ENCODE measurements at regions not wholly inside any gene's neighbourhood (a gene's known extent, or its start where the extent isn't known, plus 50 kb on each side); places are given as distances from the start of the nearest gene placed in this dataset.

DNA sequence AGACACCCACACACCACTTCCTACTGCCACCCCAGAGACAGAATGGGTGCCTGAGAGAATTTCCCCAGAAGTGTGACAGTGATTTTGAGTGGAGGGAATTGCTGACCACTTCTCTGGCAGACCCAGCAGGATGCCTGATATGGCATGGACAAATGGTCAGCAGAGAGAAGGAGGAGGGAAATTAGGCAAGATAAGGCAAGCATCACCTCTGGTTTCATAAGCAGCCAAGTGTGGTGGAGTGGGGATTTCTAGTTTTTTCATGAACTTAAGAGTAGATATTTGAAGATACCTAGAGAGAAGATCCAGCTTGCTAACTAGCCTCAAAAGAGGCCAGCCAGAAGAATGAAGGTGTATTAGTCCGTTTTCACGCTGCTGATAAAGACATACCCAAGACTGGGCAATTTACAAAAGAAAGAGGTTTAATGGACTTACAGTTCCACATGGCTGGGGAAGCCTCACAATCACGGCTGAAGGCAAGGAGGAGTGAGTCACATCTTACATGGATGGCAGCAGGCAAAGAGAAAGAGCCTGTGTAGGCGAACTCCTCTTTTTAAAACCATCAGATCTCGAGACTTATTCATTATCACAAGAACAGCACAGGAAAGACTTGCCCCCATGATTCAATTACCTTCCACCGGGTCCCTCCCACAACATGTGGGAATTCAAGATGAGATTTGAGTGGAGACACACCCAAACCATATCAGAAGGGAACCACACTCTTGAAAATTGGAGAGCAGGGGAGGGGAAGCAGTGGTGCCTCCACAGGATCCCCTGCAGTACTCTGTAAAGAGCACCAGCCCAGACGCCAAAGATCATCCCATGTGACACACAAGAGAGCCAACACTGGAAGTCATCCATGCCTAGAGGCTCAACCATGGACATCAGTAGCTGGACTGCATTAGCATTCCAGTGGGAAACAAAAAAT, 64.2 kb downstream of the RBM43 start:
- Histone ChIP-seq H3K4me1 (ENCODE audit: control insufficient read depth, insufficient read depth, low read length) (no peaks in the 10 kb centered on the region), H3K9ac (ENCODE audit: low read depth, low read length) (no peak overlapping the region), H3K4me3 (ENCODE audit: low read depth, low read length) (no peak overlapping the region), H3K27me3 (ENCODE audit: control insufficient read depth, insufficient read depth, low read length) (no peaks in the 10 kb centered on the region), H3K9me3 (ENCODE audit: control insufficient read depth, insufficient read depth, low read length) (no peaks in the 10 kb centered on the region), H3K36me3 (ENCODE audit: control insufficient read depth, insufficient read depth, low read length) (no peaks in the 10 kb centered on the region)

DNA sequence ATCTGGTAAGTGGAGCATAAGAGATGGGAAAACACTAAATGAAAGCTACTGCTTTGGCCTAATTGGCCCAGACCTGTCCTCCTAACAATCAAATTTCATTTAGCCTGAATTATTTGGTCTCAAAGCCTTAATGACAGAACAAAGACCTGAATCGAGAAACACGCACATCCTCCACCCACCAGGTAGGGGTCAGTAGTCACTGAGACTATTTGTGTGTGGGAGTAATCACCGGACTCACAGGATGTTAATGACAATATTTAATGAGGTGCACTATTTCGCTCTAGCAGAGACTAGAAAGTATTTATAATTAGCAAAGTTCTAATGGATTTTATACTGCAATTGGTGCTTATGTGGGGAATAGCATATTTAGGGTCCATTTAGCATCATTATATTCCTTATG, 68.1 kb downstream of the RBM43 start:
- Histone ChIP-seq H3K4me1 (ENCODE audit: control insufficient read depth, insufficient read depth, low read length) (no peaks in the 10 kb centered on the region), H3K36me3 (ENCODE audit: control insufficient read depth, insufficient read depth, low read length) (no peaks in the 10 kb centered on the region)

GRCh38 chr2:151192681-151193080, 69.0 kb downstream of the RBM43 start:
- Histone ChIP-seq H3K36me3 (ENCODE audit: control insufficient read depth, insufficient read depth, low read length) (no peaks in the 10 kb centered on the region), H3K9me3 (ENCODE audit: control insufficient read depth, insufficient read depth, low read length) (no peaks in the 10 kb centered on the region), H3K4me3 (ENCODE audit: low read depth, low read length) (no peak overlapping the region), H3K4me1 (ENCODE audit: control insufficient read depth, insufficient read depth, low read length) (no peaks in the 10 kb centered on the region), H3K27me3 (ENCODE audit: control insufficient read depth, insufficient read depth, low read length) (no peaks in the 10 kb centered on the region), H3K9ac (ENCODE audit: low read depth, low read length) (no peak overlapping the region)

More for the DNA sequence above, 68.1 kb downstream of the RBM43 start:
- Histone ChIP-seq H3K4me3 (ENCODE audit: low read depth, low read length) (no peak overlapping the region), H3K27me3 (ENCODE audit: control insufficient read depth, insufficient read depth, low read length) (no peaks in the 10 kb centered on the region), H3K9ac (ENCODE audit: low read depth, low read length) (no peak overlapping the region), H3K9me3 (ENCODE audit: control insufficient read depth, insufficient read depth, low read length) (no peaks in the 10 kb centered on the region)

DNA sequence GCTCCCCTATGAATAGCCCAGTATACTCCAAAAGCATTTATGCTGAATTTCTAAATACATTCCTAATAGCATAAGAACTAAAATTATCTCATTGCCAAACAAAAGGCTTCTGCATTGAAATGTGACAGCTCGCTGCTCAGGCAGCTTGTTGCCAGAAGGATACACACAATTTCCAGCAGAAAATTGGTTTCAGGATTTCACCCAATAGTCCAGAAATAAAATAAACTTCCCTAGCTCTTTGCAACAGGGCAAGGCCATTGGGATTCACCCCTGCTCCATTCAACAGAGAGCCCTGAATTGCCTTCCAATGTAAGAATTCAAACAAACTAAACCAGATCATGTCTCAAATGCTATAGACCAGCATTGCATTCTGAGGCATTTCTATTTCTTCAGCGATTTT, 70.7 kb downstream of the RBM43 start:
- no peak overlapping the region for H3K9ac ChIP-seq (ENCODE audit: low read depth, low read length)
- H3K4me3 ChIP-seq (ENCODE audit: low read depth, low read length): no peak overlapping the region
- no peaks in the 10 kb centered on the region for H3K36me3 ChIP-seq (ENCODE audit: control insufficient read depth, insufficient read depth, low read length)
- H3K4me1 ChIP-seq (ENCODE audit: control insufficient read depth, insufficient read depth, low read length): no peaks in the 10 kb centered on the region
- no peaks in the 10 kb centered on the region for H3K27me3 ChIP-seq (ENCODE audit: control insufficient read depth, insufficient read depth, low read length)
- no peaks in the 10 kb centered on the region for H3K9me3 ChIP-seq (ENCODE audit: control insufficient read depth, insufficient read depth, low read length)

GRCh38 chr2:151189125-151189524, 72.5 kb downstream of the RBM43 start:
- H3K36me3 ChIP-seq (ENCODE audit: control insufficient read depth, insufficient read depth, low read length): no peaks in the 10 kb centered on the region
- H3K27me3 ChIP-seq (ENCODE audit: control insufficient read depth, insufficient read depth, low read length): no peaks in the 10 kb centered on the region

DNA sequence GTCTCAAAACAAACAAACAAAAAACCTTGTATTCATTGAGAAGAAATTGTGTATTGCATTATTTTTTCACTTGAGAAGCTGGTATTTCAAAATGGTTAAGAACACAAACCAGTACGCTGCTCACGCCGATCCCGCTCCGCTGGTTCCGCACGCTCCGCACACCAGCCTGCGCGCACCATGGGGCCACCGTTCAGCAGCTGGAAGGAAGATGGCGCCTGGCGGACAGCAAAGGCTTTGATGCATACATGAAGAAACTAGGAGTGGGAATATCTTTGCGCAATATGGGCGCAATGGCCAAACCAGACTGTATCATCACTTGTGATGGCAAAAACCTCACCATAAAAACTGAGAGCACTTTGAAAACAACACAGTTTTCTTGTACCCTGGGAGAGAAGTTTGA, 75.7 kb downstream of the RBM43 start:
- Histone ChIP-seq H3K9ac (ENCODE audit: low read depth, low read length) (no peak overlapping the region), H3K27me3 (ENCODE audit: control insufficient read depth, insufficient read depth, low read length) (no peaks in the 10 kb centered on the region), H3K4me3 (ENCODE audit: low read depth, low read length) (no peak overlapping the region), H3K4me1 (ENCODE audit: control insufficient read depth, insufficient read depth, low read length) (no peaks in the 10 kb centered on the region), H3K9me3 (ENCODE audit: control insufficient read depth, insufficient read depth, low read length) (no peaks in the 10 kb centered on the region), H3K36me3 (ENCODE audit: control insufficient read depth, insufficient read depth, low read length) (no peaks in the 10 kb centered on the region)

More at GRCh38 chr2:151189125-151189524, 72.5 kb downstream of the RBM43 start:
- no peak overlapping the region for H3K4me3 ChIP-seq (ENCODE audit: low read depth, low read length)
- H3K9me3 ChIP-seq (ENCODE audit: control insufficient read depth, insufficient read depth, low read length): no peaks in the 10 kb centered on the region
- no peaks in the 10 kb centered on the region for H3K4me1 ChIP-seq (ENCODE audit: control insufficient read depth, insufficient read depth, low read length)
- H3K9ac ChIP-seq (ENCODE audit: low read depth, low read length): no peak overlapping the region

DNA sequence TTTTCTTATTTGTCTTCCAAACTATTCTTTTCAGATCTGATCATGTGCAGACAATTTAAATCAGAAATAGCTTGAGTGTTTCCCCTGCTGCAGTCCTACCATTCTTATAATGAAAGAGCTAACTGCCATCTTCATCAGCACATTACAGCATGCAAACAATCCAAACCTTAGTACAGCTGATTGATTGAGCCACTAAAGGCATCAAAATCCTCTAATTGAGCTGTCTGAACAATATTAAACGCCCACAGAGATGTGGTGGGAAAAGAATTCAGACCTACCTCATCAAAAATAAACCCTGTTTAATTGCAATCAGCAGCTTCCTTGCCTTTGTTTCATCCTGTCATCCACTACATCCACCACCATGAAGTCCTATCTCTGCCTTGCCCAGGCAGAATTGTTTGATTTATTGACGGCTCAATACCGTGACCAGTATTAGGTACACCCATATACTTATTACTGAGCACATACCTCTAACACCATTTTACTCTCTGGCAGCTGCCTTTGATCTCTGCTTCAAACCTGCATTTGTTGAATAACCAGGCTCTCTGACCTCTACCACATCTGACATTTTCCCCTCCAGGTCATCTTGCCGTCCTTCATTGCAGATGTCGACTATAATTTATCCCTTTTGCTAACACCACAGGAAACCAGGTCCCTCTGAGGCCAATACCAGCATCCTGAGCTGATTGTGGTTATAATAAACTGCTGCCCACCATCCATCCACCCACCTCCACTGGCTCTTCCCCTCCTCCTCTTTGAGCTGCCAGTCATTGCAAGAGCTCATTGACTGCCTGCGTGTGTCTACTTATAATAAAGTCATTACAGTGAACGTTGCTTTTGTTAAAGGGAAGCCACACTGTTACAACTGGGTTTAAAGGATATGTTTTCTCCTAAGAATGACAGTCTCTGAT, 78.5 kb downstream of the RBM43 start:
- no peaks in the 10 kb centered on the region for H3K36me3 ChIP-seq (ENCODE audit: control insufficient read depth, insufficient read depth, low read length)
- H3K9me3 ChIP-seq (ENCODE audit: control insufficient read depth, insufficient read depth, low read length): no peaks in the 10 kb centered on the region
- no peak overlapping the region for H3K4me3 ChIP-seq (ENCODE audit: low read depth, low read length)
- no peaks in the 10 kb centered on the region for H3K4me1 ChIP-seq (ENCODE audit: control insufficient read depth, insufficient read depth, low read length)
- no peaks in the 10 kb centered on the region for H3K27me3 ChIP-seq (ENCODE audit: control insufficient read depth, insufficient read depth, low read length)
- no peak overlapping the region for H3K9ac ChIP-seq (ENCODE audit: low read depth, low read length)

DNA sequence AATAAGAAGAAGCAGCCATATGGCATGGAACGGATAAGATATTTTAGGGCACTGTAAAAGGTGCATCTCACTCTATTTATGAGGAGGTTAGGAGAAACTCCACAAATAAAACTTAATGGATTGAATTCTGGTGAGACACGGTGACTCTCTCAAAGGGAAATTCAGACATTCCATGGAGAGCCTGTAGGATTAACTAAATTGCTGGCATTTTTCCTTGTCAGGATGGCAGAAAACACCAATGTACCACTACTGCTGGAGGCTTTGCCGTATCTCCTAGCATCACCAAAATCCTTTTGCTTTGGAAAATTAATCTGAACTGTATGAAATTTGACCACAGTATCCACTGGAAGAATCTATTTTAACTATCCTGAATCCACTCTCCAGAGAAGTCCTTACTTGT, 79.3 kb downstream of the RBM43 start:
- no peaks in the 10 kb centered on the region for H3K9me3 ChIP-seq (ENCODE audit: control insufficient read depth, insufficient read depth, low read length)
- H3K36me3 ChIP-seq (ENCODE audit: control insufficient read depth, insufficient read depth, low read length): no peaks in the 10 kb centered on the region
- H3K9ac ChIP-seq (ENCODE audit: low read depth, low read length): no peak overlapping the region
- no peaks in the 10 kb centered on the region for H3K4me1 ChIP-seq (ENCODE audit: control insufficient read depth, insufficient read depth, low read length)
- H3K27me3 ChIP-seq (ENCODE audit: control insufficient read depth, insufficient read depth, low read length): no peaks in the 10 kb centered on the region
- no peak overlapping the region for H3K4me3 ChIP-seq (ENCODE audit: low read depth, low read length)

DNA sequence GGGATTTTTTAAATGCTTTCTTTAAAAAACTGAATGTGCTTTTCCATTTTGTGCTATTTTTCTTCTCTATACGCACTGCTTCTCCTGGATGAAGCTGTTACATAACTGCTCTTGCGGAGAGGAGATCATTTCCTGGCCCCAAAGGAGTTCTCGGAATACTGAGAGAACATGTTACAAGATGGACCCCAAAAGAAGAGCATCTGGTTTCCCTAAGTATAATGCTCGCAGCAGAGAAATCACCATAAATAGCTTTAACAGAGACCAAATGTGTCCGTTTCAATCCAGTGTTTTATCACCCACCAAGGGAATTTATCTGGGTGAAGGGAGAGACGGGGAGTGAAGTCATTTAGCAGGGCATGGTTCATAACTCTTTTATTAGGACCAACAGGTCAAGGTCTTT, 80.1 kb downstream of the RBM43 start:
- Histone ChIP-seq H3K4me3 (ENCODE audit: low read depth, low read length) (no peak overlapping the region), H3K9me3 (ENCODE audit: control insufficient read depth, insufficient read depth, low read length) (no peaks in the 10 kb centered on the region), H3K27me3 (ENCODE audit: control insufficient read depth, insufficient read depth, low read length) (no peaks in the 10 kb centered on the region), H3K36me3 (ENCODE audit: control insufficient read depth, insufficient read depth, low read length) (no peaks in the 10 kb centered on the region), H3K9ac (ENCODE audit: low read depth, low read length) (no peak overlapping the region), H3K4me1 (ENCODE audit: control insufficient read depth, insufficient read depth, low read length) (peaks cover under 1% of the 10 kb centered on the region)

GRCh38 chr2:151180123-151180522, 81.5 kb downstream of the RBM43 start:
- no peak overlapping the region for H3K4me3 ChIP-seq (ENCODE audit: low read depth, low read length)
- H3K36me3 ChIP-seq (ENCODE audit: control insufficient read depth, insufficient read depth, low read length): no peaks in the 10 kb centered on the region
- no peak overlapping the region for H3K9ac ChIP-seq (ENCODE audit: low read depth, low read length)
- H3K27me3 ChIP-seq (ENCODE audit: control insufficient read depth, insufficient read depth, low read length): no peaks in the 10 kb centered on the region
- H3K4me1 ChIP-seq (ENCODE audit: control insufficient read depth, insufficient read depth, low read length): peaks cover 10% of the 10 kb centered on the region
- H3K9me3 ChIP-seq (ENCODE audit: control insufficient read depth, insufficient read depth, low read length): no peaks in the 10 kb centered on the region

DNA sequence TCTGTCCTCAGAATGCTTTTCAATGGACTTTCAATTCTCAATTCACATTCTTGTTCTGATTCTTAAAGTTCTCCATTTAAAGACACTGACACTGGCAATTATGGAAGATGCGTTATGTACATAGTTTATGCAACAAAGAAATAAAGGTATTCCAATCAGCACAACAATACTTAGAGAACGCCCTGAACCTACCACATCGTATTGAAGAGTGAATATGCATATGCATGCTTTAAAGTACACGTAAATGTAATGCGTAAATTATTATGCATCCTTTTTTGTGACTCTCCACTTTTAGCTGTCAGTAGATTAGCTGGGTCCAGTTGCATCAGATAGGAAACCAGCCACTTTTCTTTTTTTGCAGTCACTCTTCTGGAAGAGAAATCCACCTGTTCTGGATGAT, 83.5 kb downstream of the RBM43 start:
- no peaks in the 10 kb centered on the region for H3K36me3 ChIP-seq (ENCODE audit: control insufficient read depth, insufficient read depth, low read length)
- H3K27me3 ChIP-seq (ENCODE audit: control insufficient read depth, insufficient read depth, low read length): no peaks in the 10 kb centered on the region
- no peak overlapping the region for H3K4me3 ChIP-seq (ENCODE audit: low read depth, low read length)

More for the DNA sequence above, 83.5 kb downstream of the RBM43 start:
- H3K9me3 ChIP-seq (ENCODE audit: control insufficient read depth, insufficient read depth, low read length): no peaks in the 10 kb centered on the region
- peaks cover 14% of the 10 kb centered on the region for H3K4me1 ChIP-seq (ENCODE audit: control insufficient read depth, insufficient read depth, low read length)
- no peak overlapping the region for H3K9ac ChIP-seq (ENCODE audit: low read depth, low read length)
